Osteocyte (in vitro differentiated cells): ENCODE measurements at regions not wholly inside any gene's neighbourhood (a gene's known extent, or its start where the extent isn't known, plus 50 kb on each side); places are given as distances from the start of the nearest gene placed in this dataset.

ENCODE experiments used
- DNase-seq: peaks from one replicate; pipeline ENCODE4 v3.0.0; 2021; ENCODE audit warnings: mixed read lengths; ENCODE audit not compliant: unreplicated experiment; ENCODE audit errors: extremely low spot score
- H3K27ac Mint-ChIP-seq: one replicate; pipeline ENCODE4 v1.8.0; 2021; ENCODE audit warnings: mild to moderate bottlenecking, mixed read lengths; ENCODE audit not compliant: unreplicated experiment
- H3K27me3 Mint-ChIP-seq: one replicate; pipeline ENCODE4 v1.8.0; 2021; ENCODE audit warnings: mixed read lengths; ENCODE audit not compliant: unreplicated experiment
- H3K36me3 Mint-ChIP-seq: one replicate; pipeline ENCODE4 v1.8.0; 2021; ENCODE audit warnings: mixed read lengths; ENCODE audit not compliant: unreplicated experiment
- H3K4me1 Mint-ChIP-seq: one replicate; pipeline ENCODE4 v1.8.0; 2021; ENCODE audit warnings: mixed read lengths; ENCODE audit not compliant: unreplicated experiment
- H3K4me3 Mint-ChIP-seq: one replicate; pipeline ENCODE4 v1.8.0; 2021; ENCODE audit warnings: mild to moderate bottlenecking, moderate library complexity, mixed read lengths; ENCODE audit not compliant: unreplicated experiment
- H3K9me3 Mint-ChIP-seq: one replicate; pipeline ENCODE4 v1.8.0; 2021; ENCODE audit warnings: mixed read lengths; ENCODE audit not compliant: unreplicated experiment
- TF ChIP-seq, protein P1 (sequence below): fragments of 200-600 bp; sonication (generic); IDR thresholded peaks from 2 replicates; pipeline ENCODE4 v1.5.0; 2021; ENCODE audit warnings: antibody characterized with exemption, mild to moderate bottlenecking, moderate library complexity

GRCh38 chr6:78551361-78551760 lies 316.0 kb upstream of the IRAK1BP1 start:
- Mint-ChIP-seq H3K27ac (no peak overlapping the region), H3K36me3 (peaks cover 4% of the 10 kb centered on the region), H3K27me3 (no peaks in the 10 kb centered on the region), H3K4me3 (no peak overlapping the region), H3K9me3 (peaks cover 19% of the 10 kb centered on the region), H3K4me1 (no peaks in the 10 kb centered on the region)
- no peak for DNase-seq
- TF ChIP-seq, protein P1, sequence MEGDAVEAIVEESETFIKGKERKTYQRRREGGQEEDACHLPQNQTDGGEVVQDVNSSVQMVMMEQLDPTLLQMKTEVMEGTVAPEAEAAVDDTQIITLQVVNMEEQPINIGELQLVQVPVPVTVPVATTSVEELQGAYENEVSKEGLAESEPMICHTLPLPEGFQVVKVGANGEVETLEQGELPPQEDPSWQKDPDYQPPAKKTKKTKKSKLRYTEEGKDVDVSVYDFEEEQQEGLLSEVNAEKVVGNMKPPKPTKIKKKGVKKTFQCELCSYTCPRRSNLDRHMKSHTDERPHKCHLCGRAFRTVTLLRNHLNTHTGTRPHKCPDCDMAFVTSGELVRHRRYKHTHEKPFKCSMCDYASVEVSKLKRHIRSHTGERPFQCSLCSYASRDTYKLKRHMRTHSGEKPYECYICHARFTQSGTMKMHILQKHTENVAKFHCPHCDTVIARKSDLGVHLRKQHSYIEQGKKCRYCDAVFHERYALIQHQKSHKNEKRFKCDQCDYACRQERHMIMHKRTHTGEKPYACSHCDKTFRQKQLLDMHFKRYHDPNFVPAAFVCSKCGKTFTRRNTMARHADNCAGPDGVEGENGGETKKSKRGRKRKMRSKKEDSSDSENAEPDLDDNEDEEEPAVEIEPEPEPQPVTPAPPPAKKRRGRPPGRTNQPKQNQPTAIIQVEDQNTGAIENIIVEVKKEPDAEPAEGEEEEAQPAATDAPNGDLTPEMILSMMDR: no peak

GRCh38 chr6:78552435-78552834 lies 314.9 kb upstream of the IRAK1BP1 start:
- Mint-ChIP-seq H3K27ac (no peak overlapping the region), H3K9me3 (peaks cover 27% of the 10 kb centered on the region), H3K4me1 (no peaks in the 10 kb centered on the region), H3K4me3 (no peak overlapping the region), H3K36me3 (peaks cover 7% of the 10 kb centered on the region), H3K27me3 (no peaks in the 10 kb centered on the region)
- no peak for DNase-seq
- TF ChIP-seq, protein P1: no peak

DNA sequence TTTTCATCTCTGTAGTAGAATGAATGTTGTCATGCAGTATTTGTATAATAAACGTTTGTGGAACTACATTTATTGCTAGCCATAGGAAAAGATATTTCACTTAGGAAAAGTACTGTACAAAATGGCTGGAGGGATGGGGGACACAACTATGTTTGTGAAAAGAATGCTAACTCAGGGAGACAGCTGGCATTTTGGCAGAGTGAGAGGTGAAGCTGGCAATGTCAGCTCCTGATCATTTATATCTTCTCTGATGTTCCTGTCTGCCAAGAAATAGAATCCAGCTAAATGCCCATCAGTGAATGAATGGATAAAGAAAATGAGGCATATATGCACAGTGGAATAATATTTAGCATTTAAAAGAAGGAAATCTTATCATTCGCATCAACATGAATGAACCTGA lies 313.0 kb upstream of the IRAK1BP1 start:
- no peak for DNase-seq
- H3K27me3 Mint-ChIP-seq: no peaks in the 10 kb centered on the region
- H3K36me3 Mint-ChIP-seq: peaks cover 7% of the 10 kb centered on the region
- H3K4me3 Mint-ChIP-seq: no peak overlapping the region
- TF ChIP-seq, protein P1: no peak
- peaks cover 27% of the 10 kb centered on the region for H3K9me3 Mint-ChIP-seq
- no peaks in the 10 kb centered on the region for H3K4me1 Mint-ChIP-seq
- H3K27ac Mint-ChIP-seq: no peak overlapping the region

- peaks cover 6% of the 10 kb centered on the region for H3K4me1 Mint-ChIP-seq
- H3K9me3 Mint-ChIP-seq: peaks cover 15% of the 10 kb centered on the region
- no peak for DNase-seq
- no peaks in the 10 kb centered on the region for H3K27me3 Mint-ChIP-seq
- no peak overlapping the region for H3K27ac Mint-ChIP-seq
- no peak overlapping the region for H3K4me3 Mint-ChIP-seq
- TF ChIP-seq, protein P1: no peak
- H3K36me3 Mint-ChIP-seq: peaks cover 3% of the 10 kb centered on the region
Observed at GRCh38 chr6:78559056-78559455, 308.3 kb upstream of the IRAK1BP1 start.

GRCh38 chr6:78561015-78561414 lies 306.3 kb upstream of the IRAK1BP1 start:
- H3K27ac Mint-ChIP-seq: no peak overlapping the region
- TF ChIP-seq, protein P1: no peak
- H3K27me3 Mint-ChIP-seq: no peaks in the 10 kb centered on the region
- peaks cover 8% of the 10 kb centered on the region for H3K4me1 Mint-ChIP-seq
- H3K9me3 Mint-ChIP-seq: peaks cover 8% of the 10 kb centered on the region
- DNase-seq: no peak
- H3K36me3 Mint-ChIP-seq: peaks cover 3% of the 10 kb centered on the region
- no peak overlapping the region for H3K4me3 Mint-ChIP-seq
